ENCODE measurements at regions not wholly inside any gene's neighbourhood (a gene's known extent, or its start where the extent isn't known, plus 50 kb on each side); places are given as distances from the start of the nearest gene placed in this dataset.

GRCh38 chr6:51292659-51293058, 474.0 kb downstream of the TFAP2B start:
- TF ChIP-seq CTCF (IDR thresholded peaks at IDR 0.05) (no peak), POLR2A (IDR thresholded peaks at IDR 0.05) (no peak)

Measured in vagina (tissue), 2 donors.